Stimulated activated CD4-positive, alpha-beta T cell treated with anti-CD3 and anti-CD28 coated beads, Interleukin-2, amount 100 ng/mL, for 4 hours (primary cell): ENCODE measurements at regions not wholly inside any gene's neighbourhood (a gene's known extent, or its start where the extent isn't known, plus 50 kb on each side); places are given as distances from the start of the nearest gene placed in this dataset.

Experiments
- DNase-seq: peaks from one replicate; pipeline ENCODE4 v3.0.0-alpha.2; 2020; ENCODE audit warnings: low read depth

GRCh38 chr6:9467741-9468140 is 947.1 kb downstream of the TFAP2A start:
- no peak for DNase-seq

GRCh38 chr6:9464583-9464982 is 950.3 kb downstream of the TFAP2A start:
- DNase-seq = no peak

DNA sequence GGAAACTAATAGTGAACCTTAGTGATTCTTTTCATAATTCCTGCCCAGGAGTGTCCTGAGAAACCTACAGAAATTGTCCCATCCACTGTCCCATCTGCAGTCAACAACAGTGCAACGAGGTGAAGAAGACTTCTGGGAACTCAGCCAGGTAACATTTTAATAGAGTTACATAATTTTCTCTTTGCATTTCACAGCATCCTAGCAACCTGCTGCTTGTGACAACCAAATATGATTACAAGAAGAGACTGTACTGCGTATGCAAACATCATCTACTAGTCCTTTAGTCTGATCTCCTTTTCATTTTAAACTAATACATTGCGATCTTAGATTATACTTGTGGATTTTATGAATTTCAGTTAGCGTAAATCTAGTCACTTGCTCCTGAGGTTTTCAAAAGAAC is 951.6 kb downstream of the TFAP2A start:
- no peak for DNase-seq

DNA sequence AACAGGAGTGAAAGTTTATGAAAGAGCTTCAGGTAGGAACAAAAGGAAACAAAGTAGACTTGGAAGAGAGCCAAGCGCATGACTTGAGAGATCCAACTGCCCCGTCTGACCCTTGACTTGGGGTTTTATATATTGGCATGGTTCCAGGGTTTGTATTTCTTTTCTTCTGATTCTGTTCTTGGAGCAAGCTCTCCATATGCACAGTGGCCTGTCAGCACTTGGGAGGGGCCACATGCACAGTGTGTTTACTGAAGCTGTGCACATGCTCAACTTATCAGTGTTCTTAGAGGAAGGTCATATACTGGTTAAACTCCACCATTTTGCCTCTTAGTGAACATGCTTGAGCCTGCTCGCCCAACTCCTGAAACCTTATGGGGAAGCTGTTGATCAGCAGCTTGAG is 953.7 kb downstream of the TFAP2A start:
- no peak for DNase-seq

GRCh38 chr6:9458424-9458823 is 956.5 kb downstream of the TFAP2A start:
- DNase-seq = no peak

DNA sequence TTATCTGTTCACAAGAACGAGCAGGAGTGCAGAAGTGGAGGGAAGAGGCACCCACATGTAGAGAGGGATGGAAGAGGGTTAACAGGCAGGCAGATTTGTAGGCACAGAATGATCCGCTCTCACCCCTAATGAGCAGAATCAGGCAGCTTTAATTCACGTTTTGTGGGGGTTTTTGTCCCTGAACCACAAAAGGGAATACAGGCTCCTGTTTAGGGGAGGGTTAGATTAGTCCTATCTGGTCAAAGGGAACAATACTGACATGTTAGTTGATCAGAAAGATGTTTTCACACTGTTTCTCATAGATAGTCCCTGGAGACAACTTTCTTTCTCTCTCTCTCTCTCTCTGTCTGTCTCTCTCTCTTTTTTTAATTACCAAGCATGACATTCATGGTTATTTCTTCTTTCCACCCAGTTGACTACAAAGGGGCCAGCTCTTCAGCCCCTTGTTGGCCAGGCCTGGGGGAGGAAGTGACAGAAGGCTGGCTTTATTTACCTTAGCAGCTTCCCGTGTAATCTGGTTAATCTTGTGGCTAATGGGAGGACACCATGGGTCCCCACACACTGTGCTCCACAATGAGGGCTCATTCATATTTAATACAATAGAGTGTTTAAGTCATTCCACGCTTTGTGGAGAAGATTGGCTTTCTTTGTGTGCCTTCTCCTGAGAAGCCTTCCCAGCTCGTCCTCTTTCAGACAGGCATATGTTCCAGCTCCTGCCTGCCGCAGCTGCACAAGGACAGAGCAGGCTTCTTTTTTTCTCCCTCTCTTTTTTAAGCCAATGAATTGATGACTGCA is 958.8 kb downstream of the TFAP2A start:
- no peak for DNase-seq

DNA sequence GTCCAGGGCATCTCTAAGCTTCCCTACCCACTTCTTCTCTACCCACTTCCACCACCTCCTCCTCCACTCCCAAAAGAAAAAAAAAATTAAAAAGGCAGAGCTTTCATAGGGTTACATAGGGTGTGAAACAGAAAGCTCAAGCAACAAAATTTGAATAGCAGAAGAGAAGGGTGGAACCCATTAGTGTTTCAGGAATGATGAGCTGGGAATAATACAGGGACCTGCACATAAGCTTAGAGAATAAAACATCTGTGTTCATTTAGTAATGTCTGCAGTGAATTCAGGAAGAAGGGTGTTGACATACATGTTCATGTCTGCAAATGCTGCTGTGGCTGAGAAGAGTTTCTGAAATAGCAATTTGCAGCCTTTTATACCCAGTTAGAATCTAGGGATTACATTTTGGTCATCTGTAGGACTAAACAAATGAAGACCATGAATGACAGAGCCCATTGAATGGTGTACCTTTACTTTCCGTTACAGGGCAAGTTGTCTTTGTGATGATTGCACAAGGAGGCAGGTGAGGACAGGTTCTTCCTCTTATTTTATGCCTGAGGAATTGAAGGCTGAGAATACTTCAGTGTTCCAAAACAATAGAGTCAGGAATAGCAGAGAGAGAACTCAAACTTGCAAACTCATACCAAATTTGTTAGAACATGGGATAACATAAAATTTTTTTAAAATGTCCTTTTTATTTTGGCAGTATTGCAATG is 975.1 kb downstream of the TFAP2A start:
- no peak for DNase-seq

GRCh38 chr6:9437836-9438235 is 977.0 kb downstream of the TFAP2A start:
- DNase-seq = no peak

GRCh38 chr6:9435281-9435680 is 979.6 kb downstream of the TFAP2A start:
- no peak for DNase-seq

DNA sequence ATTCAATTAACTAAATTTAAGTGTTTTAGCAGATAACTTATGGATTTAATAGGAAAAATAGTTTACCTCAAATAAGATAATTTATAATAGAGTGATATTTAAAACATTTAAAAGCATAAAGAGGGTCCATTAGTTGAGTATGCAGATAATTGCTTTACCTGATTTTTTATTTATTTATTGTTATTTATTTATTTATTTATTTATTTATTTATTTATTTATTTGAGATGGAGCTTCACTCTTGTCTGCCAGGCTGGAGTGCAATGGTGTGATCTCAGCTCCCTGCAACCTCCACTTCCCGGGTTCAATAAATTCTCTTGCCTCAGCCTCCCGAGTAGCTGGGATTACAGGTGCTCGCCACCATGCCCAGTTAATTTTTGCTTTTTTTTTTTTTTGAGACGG is 982.9 kb downstream of the TFAP2A start:
- DNase-seq = no peak

DNA sequence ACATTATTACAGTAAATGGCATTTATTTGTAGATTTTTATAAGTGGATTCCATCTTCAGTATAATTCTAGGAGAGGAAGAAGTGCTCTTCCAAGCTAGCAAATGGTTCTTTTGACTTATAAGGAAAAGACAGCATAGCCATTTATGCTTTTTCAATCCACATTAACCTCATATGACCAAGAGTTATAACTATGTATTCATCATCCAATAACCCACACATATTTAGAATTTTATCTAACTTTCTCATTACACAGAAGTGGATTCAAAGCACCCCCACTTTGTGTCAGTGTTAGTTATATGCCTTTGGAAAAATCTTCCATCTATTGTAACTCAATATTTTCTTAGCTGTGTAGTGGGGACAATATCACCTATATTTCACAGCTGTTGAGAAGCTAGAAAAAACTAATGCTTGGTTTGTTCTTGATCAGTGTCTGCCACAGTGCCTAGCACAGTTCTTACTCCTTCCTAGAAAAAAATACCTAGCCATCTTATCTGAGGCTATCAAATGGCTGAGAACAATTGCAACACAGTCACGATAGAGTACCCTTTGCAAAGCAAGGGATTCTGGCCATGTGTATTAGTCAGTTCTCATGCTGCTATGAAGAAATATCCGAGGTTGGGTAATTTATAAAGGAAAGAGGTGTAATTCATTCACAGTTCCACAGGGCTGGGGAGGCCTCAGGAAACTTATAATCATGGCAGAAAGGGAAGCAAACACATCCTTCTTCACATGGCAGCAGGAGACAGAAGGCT is 986.3 kb downstream of the TFAP2A start:
- no peak for DNase-seq

- DNase-seq = no peak
Observed at GRCh38 chr6:9422138-9422537, 986.8 kb upstream of the SLC35B3 start.

DNA sequence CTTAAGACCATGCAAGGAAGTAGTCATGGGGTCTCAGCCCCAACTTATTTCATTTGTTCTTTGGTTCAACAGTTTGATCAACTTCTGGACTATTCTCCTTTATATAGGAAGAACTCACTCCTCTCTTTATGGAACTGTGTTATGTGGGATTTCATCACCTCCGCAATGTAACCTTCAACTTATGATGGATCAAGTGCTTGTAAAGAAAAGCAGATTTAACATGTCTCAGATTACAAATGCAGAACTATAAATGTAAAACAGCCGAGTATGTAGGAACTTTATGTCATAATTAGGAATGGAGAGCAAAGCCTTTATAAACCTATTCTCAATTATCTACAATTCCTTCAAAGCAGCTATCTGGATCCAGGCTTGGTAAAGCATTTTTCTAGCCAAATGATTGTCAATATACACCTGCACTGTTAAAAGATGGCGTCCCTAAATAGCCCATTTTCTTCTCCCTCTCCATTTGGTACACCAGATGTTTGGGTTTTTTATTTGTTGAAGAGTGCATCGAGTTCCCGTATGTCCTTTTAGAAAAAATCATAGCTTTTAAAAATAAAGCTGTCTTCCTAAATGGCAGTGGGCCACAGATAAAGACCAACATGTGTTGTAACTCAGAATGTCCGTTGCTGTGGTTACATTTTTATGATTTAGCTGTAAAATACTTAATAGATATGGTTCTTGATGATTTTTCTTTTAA is 985.1 kb upstream of the SLC35B3 start:
- no peak for DNase-seq

DNA sequence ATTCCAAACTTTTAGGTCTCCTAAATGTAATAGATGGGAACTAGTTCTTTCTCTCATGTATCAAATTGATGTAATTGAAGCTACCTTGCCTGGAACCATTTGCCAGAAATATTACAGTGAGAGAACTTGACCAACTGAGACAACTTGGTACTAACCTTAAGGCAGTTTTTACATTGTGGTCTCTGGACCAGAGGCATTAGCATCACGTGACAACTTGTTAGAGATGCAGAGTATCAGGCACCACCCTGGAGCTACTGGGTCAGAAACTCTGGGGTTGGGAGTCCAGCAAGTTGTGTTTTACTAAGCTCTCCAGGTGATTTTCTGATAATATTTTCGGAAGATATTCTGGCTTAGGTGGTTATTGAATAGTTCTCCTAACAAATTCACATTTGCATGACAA is 982.1 kb upstream of the SLC35B3 start:
- DNase-seq = no peak

GRCh38 chr6:9412951-9413559 is 977.7 kb upstream of the SLC35B3 start:
- DNase-seq = no peak

GRCh38 chr6:9409126-9409525 is 973.8 kb upstream of the SLC35B3 start:
- DNase-seq = no peak

DNA sequence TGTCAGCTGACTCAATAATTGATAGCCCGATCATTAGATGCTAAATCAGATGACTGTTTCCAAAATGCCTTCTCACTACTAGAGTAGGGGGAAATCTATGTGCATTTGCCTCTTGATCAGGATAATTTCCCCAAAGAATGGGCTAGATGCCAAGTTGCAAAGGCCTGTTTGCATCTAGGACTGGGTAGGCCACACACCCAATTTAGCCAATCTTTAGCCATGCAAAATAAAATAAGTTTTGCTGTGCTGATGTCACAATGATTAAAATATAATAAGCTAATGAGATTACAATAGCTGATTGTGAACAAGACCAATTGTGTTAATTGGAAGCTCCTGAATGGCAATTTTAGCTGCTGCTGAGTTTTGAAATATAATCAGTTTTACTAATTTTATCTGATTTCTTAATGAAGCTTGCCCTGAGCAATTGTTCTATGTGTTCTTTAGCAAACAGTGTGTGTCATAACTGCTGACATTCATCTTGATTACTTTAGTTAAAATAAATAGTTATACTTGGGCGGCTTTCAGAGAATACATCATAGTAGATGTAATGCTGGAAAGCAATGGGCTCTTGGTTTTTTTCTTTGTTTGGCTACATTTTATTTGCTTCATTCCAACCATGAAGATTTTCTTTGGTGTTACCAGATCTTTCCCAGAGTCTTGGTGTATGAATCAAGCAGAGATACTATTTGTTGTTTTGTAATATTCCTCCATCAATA is 973.2 kb upstream of the SLC35B3 start:
- DNase-seq = no peak

- no peak for DNase-seq
Observed at GRCh38 chr6:9405825-9406224, 970.5 kb upstream of the SLC35B3 start.

GRCh38 chr6:9405369-9405768 is 970.0 kb upstream of the SLC35B3 start:
- DNase-seq = no peak

DNA sequence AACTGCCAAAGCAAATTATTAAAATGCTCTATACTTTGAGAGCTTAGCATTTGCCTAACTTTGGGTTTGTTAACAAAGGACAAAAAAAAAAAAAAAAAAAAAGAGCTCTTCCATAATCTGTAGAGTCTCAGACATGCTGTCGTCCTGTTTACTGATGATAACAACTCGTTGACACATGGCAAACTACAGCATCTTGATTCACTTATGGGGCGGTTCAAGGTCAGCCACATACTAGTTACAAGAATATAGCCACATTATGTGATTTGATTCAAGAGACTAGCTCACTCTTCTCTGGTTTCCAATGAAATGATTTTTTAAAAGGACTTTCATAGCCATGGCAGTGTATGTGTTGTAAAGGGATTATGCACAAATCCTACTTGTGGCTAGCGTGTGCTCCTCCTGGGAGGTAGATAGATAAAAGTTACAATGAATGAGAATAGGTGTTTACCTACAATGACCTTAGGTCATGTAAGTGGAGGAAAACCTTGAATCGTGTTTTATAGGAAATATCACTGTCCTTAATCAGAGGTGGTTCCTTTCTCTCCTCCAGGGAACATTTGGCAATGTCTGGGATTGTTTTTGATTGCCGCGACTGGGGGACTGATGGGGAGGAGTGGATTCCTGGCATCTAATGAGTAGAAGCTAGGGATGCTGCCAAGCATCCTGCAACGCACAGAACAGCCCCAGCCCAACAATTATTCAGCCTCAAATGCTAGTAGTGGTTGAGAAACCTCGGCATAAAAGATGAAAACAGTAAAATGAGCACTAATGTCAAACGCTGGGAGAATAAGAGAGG is 969.2 kb upstream of the SLC35B3 start:
- no peak for DNase-seq
